CD14-positive monocyte (primary cell): ENCODE measurements at regions not wholly inside any gene's neighbourhood (a gene's known extent, or its start where the extent isn't known, plus 50 kb on each side); places are given as distances from the start of the nearest gene placed in this dataset.

ENCODE experiments used
- DNase-seq, 3 donors: peaks; one replicate each; pipeline ENCODE4 v3.0.0-alpha.2; 2011 to 2022
- H2AFZ ChIP-seq: 2 replicates; pipeline ENCODE4 v1.6.0; 2012; ENCODE audit warnings: mild to moderate bottlenecking, low read depth, low read length, inconsistent platforms; ENCODE audit not compliant: insufficient read depth, poor library complexity, severe bottlenecking
- H3K27ac ChIP-seq, 2 donors: 1 replicate in 1 of 2; 2 replicates in 1 of 2; pipeline ENCODE4 v1.5.1; 2012 to 2013; ENCODE audit warnings: low read length in 2 of 2, control low read depth in 1 of 2, inconsistent platforms in 1 of 2, low read depth in 1 of 2, mild to moderate bottlenecking in 1 of 2
- H3K27me3 ChIP-seq, 2 donors: one replicate each; pipeline versions ENCODE4 v1.6.0 to v1.6.1; 2011 to 2013; ENCODE audit warnings: low read length in 2 of 2; ENCODE audit not compliant: control insufficient read depth in 2 of 2, insufficient read depth in 2 of 2
- H3K36me3 ChIP-seq, 2 donors: replicated peaks in 1 of 2; 1 replicate in 1 of 2; 2 replicates in 1 of 2; pipeline versions ENCODE4 v1.5.1 to v1.6.1; 2012 to 2013; ENCODE audit warnings: low read length in 2 of 2, control low read depth in 1 of 2, inconsistent platforms in 1 of 2, mild to moderate bottlenecking in 1 of 2; ENCODE audit not compliant: insufficient read depth in 2 of 2, control insufficient read depth in 1 of 2
- H3K4me1 ChIP-seq, 2 donors: 1 replicate in 1 of 2; 2 replicates in 1 of 2; pipeline versions ENCODE4 v1.5.1 to v1.6.1; 2012 to 2013; ENCODE audit warnings: low read length in 2 of 2, control low read depth in 1 of 2, inconsistent platforms in 1 of 2, mild to moderate bottlenecking in 1 of 2, moderate library complexity in 1 of 2; ENCODE audit not compliant: insufficient read depth in 2 of 2, control insufficient read depth in 1 of 2
- H3K4me2 ChIP-seq: replicated peaks from 2 replicates; pipeline ENCODE3; 2012; ENCODE audit warnings: low read length, moderate library complexity, mild to moderate bottlenecking; ENCODE audit not compliant: poor library complexity, severe bottlenecking; ENCODE audit errors: extremely low read depth
- H3K4me3 ChIP-seq, 3 experiments: fragments of 200-600 bp in 1 of 3; sonication (generic) in 1 of 3; replicated peaks in 1 of 3; 1 replicate in 2 of 3; 2 replicates in 1 of 3; pipeline ENCODE4 v1.5.1; 2011 to 2013; ENCODE audit warnings: low read length in 3 of 3, mild to moderate bottlenecking in 3 of 3, control low read depth in 2 of 3, low read depth in 2 of 3, inconsistent platforms in 1 of 3, moderate library complexity in 1 of 3
- H3K79me2 ChIP-seq: 2 replicates; pipeline ENCODE4 v1.6.0; 2012; ENCODE audit warnings: mild to moderate bottlenecking, control low read depth, inconsistent platforms, low read length, moderate library complexity; ENCODE audit not compliant: insufficient read depth
- H3K9ac ChIP-seq: 2 replicates; pipeline ENCODE4 v1.6.0; 2017; ENCODE audit warnings: low read length, mild to moderate bottlenecking; ENCODE audit not compliant: insufficient read depth, poor library complexity, severe bottlenecking
- H3K9me3 ChIP-seq, 2 donors: replicated peaks in 1 of 2; 1 replicate in 1 of 2; 2 replicates in 1 of 2; pipeline versions ENCODE4 v1.5.1 to v1.6.1; 2012 to 2013; ENCODE audit warnings: low read length in 2 of 2, control low read depth in 1 of 2; ENCODE audit not compliant: control insufficient read depth in 1 of 2, insufficient read depth in 1 of 2
- H4K20me1 ChIP-seq: 2 replicates; pipeline ENCODE4 v1.6.0; 2012; ENCODE audit warnings: mild to moderate bottlenecking, low read length, control low read depth, moderate library complexity; ENCODE audit not compliant: insufficient read depth
- H3K27ac Mint-ChIP-seq, 7 donors: one replicate each; pipeline ENCODE4 v1.8.0; 2020; ENCODE audit warnings: mild to moderate bottlenecking in 7 of 7, mixed read lengths in 7 of 7, moderate library complexity in 6 of 7, inconsistent platforms in 2 of 7
- H3K27me3 Mint-ChIP-seq, 3 donors: one replicate each; pipeline ENCODE4 v1.8.0; 2021 to 2022; ENCODE audit warnings: low read depth in 3 of 3, mild to moderate bottlenecking in 3 of 3, mixed read lengths in 3 of 3, moderate library complexity in 3 of 3, inconsistent platforms in 1 of 3
- H3K36me3 Mint-ChIP-seq, 2 donors: one replicate each; pipeline ENCODE4 v1.8.0; 2020; ENCODE audit warnings: mixed read lengths in 2 of 2, inconsistent platforms in 1 of 2, mild to moderate bottlenecking in 1 of 2
- H3K4me1 Mint-ChIP-seq: one replicate; pipeline ENCODE4 v1.8.0; 2020; ENCODE audit warnings: mild to moderate bottlenecking, mixed read lengths
- H3K4me3 Mint-ChIP-seq, 2 donors: one replicate each; pipeline ENCODE4 v1.8.0; 2020; ENCODE audit warnings: mild to moderate bottlenecking in 2 of 2, mixed read lengths in 2 of 2, moderate library complexity in 1 of 2
- H3K9me3 Mint-ChIP-seq, 7 donors: one replicate each; pipeline ENCODE4 v1.8.0; 2020 to 2022; ENCODE audit warnings: mixed read lengths in 7 of 7, mild to moderate bottlenecking in 6 of 7, moderate library complexity in 6 of 7, inconsistent platforms in 2 of 7
- CTCF ChIP-seq: fragments of 200-600 bp; IDR thresholded peaks from one replicate; pipeline ENCODE4 v1.8.0; 2022; ENCODE audit warnings: antibody characterized with exemption, mild to moderate bottlenecking
- WGBS: methylation state at CpG from one replicate; pipeline ENCODE4 v1.1.5; 2013; ENCODE audit warnings: missing lambda C conversion rate; ENCODE audit not compliant: insufficient coverage; 5-methylcytosine and 5-hydroxymethylcytosine counted together
- intact Hi-C, 2 donors: fragments of 100-400 bp; cut with micrococcal nuclease; formaldehyde crosslinking; loops; one replicate each; pipeline versions ENCODE4 v1.15.0 to v1.15.1; 2023

DNA sequence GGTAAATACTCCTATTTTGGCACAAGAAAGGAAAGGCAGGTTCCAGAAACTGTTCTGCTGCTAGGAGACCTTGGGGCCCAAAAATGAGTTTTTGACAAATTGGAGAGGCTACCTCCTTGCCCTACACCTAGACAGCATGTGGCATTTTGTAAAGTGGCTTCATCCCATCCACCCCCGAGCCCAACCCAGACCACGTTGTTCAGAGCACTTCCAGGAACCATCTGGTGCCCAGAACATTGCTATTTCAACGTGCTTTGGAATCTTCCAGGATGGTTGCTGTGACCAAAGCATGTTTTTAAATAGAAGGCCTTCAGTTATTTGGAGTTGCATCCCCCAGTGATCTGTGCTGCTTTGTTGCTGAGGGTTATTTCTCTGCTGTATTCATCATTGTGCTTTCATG is 116.3 kb upstream of the TOM1L1 start:
- Histone ChIP-seq H4K20me1 (no peaks in the 10 kb centered on the region), H3K27me3 (no peaks in the 10 kb centered on the region), H3K27ac (no peak overlapping the region), H3K4me2 (no peak overlapping the region), H3K9me3 (peaks cover 0 to 4% of the 10 kb centered on the region in 2 donors), H3K79me2 (no peaks in the 10 kb centered on the region), H3K36me3 (no peaks in the 10 kb centered on the region), H3K4me1 (no peaks in the 10 kb centered on the region), H2AFZ (no peak overlapping the region), H3K4me3 (no peak overlapping the region), H3K9ac (no peak overlapping the region)
- H3K9me3 Mint-ChIP-seq = peaks cover 0 to 6% (median 2%) of the 10 kb centered on the region in 7 donors
- intact Hi-C loops = no loop called here
- no peak overlapping the region for H3K4me3 Mint-ChIP-seq
- H3K36me3 Mint-ChIP-seq = no peaks in the 10 kb centered on the region
- H3K27me3 Mint-ChIP-seq = peaks cover 0 to 2% (median 0%) of the 10 kb centered on the region in 3 donors
- no peak for TF ChIP-seq CTCF
- no peak overlapping the region for H3K27ac Mint-ChIP-seq
- H3K4me1 Mint-ChIP-seq = no peaks in the 10 kb centered on the region
- no peak for DNase-seq
- WGBS = 71% methylated on average over 3 of the region's 3 CpGs

- Histone ChIP-seq H4K20me1 (no peaks in the 10 kb centered on the region), H3K36me3 (no peaks in the 10 kb centered on the region), H3K9ac (no peak overlapping the region), H2AFZ (no peak overlapping the region), H3K27ac (no peak overlapping the region), H3K9me3 (peaks cover 0 to 4% of the 10 kb centered on the region in 2 donors), H3K4me3 (no peak overlapping the region), H3K4me1 (no peaks in the 10 kb centered on the region), H3K27me3 (no peaks in the 10 kb centered on the region), H3K4me2 (no peak overlapping the region), H3K79me2 (no peaks in the 10 kb centered on the region)
- Mint-ChIP-seq H3K4me1 (no peaks in the 10 kb centered on the region), H3K9me3 (peaks cover 0 to 6% (median 2%) of the 10 kb centered on the region in 7 donors), H3K27me3 (peaks cover 0 to 2% (median 0%) of the 10 kb centered on the region in 3 donors), H3K36me3 (no peaks in the 10 kb centered on the region), H3K27ac (no peak overlapping the region), H3K4me3 (no peak overlapping the region)
- intact Hi-C loops = no loop called here
- TF ChIP-seq CTCF = no peak
- DNase-seq = no peak
- WGBS = 85% methylated on average over 5 of the region's 8 CpGs
Measured at GRCh38 chr17:54785643-54786268, 114.9 kb upstream of the TOM1L1 start.
